Activated CD8-positive, alpha-beta T cell treated with anti-CD3 and anti-CD28 coated beads for 36 hours (primary cell): ENCODE measurements at regions not wholly inside any gene's neighbourhood (a gene's known extent, or its start where the extent isn't known, plus 50 kb on each side); places are given as distances from the start of the nearest gene placed in this dataset.

ENCODE experiments used
- ATAC-seq: fragments of 200-7000 bp; cut with Tn5 transposase; one replicate; pipeline ENCODE4 v1.10.0; 2021; ENCODE audit warnings: mild to moderate bottlenecking, moderate library complexity
- CTCF ChIA-PET: fragments of 350-600 bp; sonication (Branson Sonifier 250); formaldehyde crosslinking; loops from one replicate; lab custom pipeline; 2021; ENCODE audit warnings: antibody characterized with exemption; lab: Charles Lee
- POLR2A ChIA-PET: fragments of 350-600 bp; sonication (Branson Sonifier 250); formaldehyde crosslinking; loops from one replicate; lab custom pipeline; 2021; ENCODE audit warnings: antibody characterized with exemption; lab: Charles Lee
- DNase-seq: peaks from one replicate; pipeline ENCODE4 v3.0.0-alpha.2; 2020
- H3K27ac Mint-ChIP-seq: one replicate; pipeline ENCODE4 v1.8.0; 2021; ENCODE audit warnings: mild to moderate bottlenecking, mixed read lengths
- H3K27me3 Mint-ChIP-seq: one replicate; pipeline ENCODE4 v1.8.0; 2021; ENCODE audit warnings: mixed read lengths
- H3K36me3 Mint-ChIP-seq: one replicate; pipeline ENCODE4 v1.8.0; 2021; ENCODE audit warnings: low read depth, mixed read lengths
- H3K4me1 Mint-ChIP-seq: one replicate; pipeline ENCODE4 v1.8.0; 2021; ENCODE audit warnings: low read depth, mixed read lengths
- H3K4me3 Mint-ChIP-seq: one replicate; pipeline ENCODE4 v1.8.0; 2021; ENCODE audit warnings: mild to moderate bottlenecking, moderate library complexity, mixed read lengths
- H3K9me3 Mint-ChIP-seq: one replicate; pipeline ENCODE4 v1.8.0; 2021; ENCODE audit warnings: mixed read lengths
- CTCF ChIP-seq: fragments of 200-600 bp; IDR thresholded peaks from one replicate; pipeline ENCODE4 v1.8.0; 2022; ENCODE audit warnings: antibody characterized with exemption, mild to moderate bottlenecking
- intact Hi-C: fragments of 100-400 bp; cut with micrococcal nuclease; formaldehyde crosslinking; loops from one replicate; pipeline ENCODE4 v1.10.0; 2022

- Mint-ChIP-seq H3K9me3 (no peaks in the 10 kb centered on the region), H3K27me3 (peaks cover 2% of the 10 kb centered on the region), H3K27ac (no peak overlapping the region), H3K4me1 (peaks cover 3% of the 10 kb centered on the region), H3K4me3 (no peak overlapping the region), H3K36me3 (no peaks in the 10 kb centered on the region)
- DNase-seq (no peak), ATAC-seq (no peak)
- no peak for TF ChIP-seq CTCF
- CTCF ChIA-PET = no interaction called here
- intact Hi-C loops = no loop called here
- POLR2A ChIA-PET = no interaction called here
Measured at GRCh38 chrX:104307341-104307740, 52.6 kb upstream of the ESX1 start.

GRCh38 chrX:104306180-104306579 is 51.4 kb upstream of the ESX1 start:
- no peak for TF ChIP-seq CTCF
- no peak overlapping the region for H3K27ac Mint-ChIP-seq
- POLR2A ChIA-PET = no interaction called here
- CTCF ChIA-PET = no interaction called here
- no peak overlapping the region for H3K4me3 Mint-ChIP-seq
- H3K36me3 Mint-ChIP-seq = no peaks in the 10 kb centered on the region
- H3K4me1 Mint-ChIP-seq = peaks cover 3% of the 10 kb centered on the region
- intact Hi-C loops = no loop called here
- no peak for DNase-seq
- H3K9me3 Mint-ChIP-seq = no peaks in the 10 kb centered on the region
- ATAC-seq = no peak
- H3K27me3 Mint-ChIP-seq = peaks cover 2% of the 10 kb centered on the region
